ENCODE measurements at regions not wholly inside any gene's neighbourhood (a gene's known extent, or its start where the extent isn't known, plus 50 kb on each side); places are given as distances from the start of the nearest gene placed in this dataset.
"Not testable (repeated sequence)": the region's sequence is repeated elsewhere in the genome, so short reads cannot be mapped to it uniquely, and the experiment has no call there.

GRCh38 chr14:84458881-84459280 is 1071.1 kb upstream of the FLRT2 start:
- DNase-seq (ENCODE audit: insufficient read length, low spot score) (no peak), FAIRE-seq (no peak)
- TF ChIP-seq CTCF (IDR thresholded peaks at IDR 0.05; ENCODE audit: insufficient read depth, missing control alignments) = no peak

- FAIRE-seq = no peak
- no peak for TF ChIP-seq CTCF (IDR thresholded peaks at IDR 0.05; ENCODE audit: insufficient read depth, missing control alignments)
- no peak for DNase-seq (ENCODE audit: insufficient read length, low spot score)
These were observed 1064.1 kb upstream of the FLRT2 start for GRCh38 chr14:84465880-84466279.

- no peak for DNase-seq (ENCODE audit: insufficient read length, low spot score)
- no peak for TF ChIP-seq CTCF (IDR thresholded peaks at IDR 0.05; ENCODE audit: insufficient read depth, missing control alignments)
- no peak for FAIRE-seq
These were observed 1061.8 kb upstream of the FLRT2 start for GRCh38 chr14:84468153-84468552.

GRCh38 chr14:84477996-84478395 is 1051.9 kb upstream of the FLRT2 start:
- FAIRE-seq = no peak
- no peak for TF ChIP-seq CTCF (IDR thresholded peaks at IDR 0.05; ENCODE audit: insufficient read depth, missing control alignments)
- no peak for DNase-seq (ENCODE audit: insufficient read length, low spot score)

- TF ChIP-seq CTCF (IDR thresholded peaks at IDR 0.05; ENCODE audit: insufficient read depth, missing control alignments) = no peak
- DNase-seq (ENCODE audit: insufficient read length, low spot score) = no peak
- FAIRE-seq = no peak
These were observed 1047.5 kb upstream of the FLRT2 start for GRCh38 chr14:84482256-84483071.

GRCh38 chr14:84483072-84483420 is 1046.9 kb upstream of the FLRT2 start:
- DNase-seq (ENCODE audit: insufficient read length, low spot score) = no peak
- TF ChIP-seq CTCF (IDR thresholded peaks at IDR 0.05; ENCODE audit: insufficient read depth, missing control alignments) = no peak
- FAIRE-seq = no peak

GRCh38 chr14:84484243-84484642 is 1045.7 kb upstream of the FLRT2 start:
- DNase-seq (ENCODE audit: insufficient read length, low spot score); FAIRE-seq: not testable (repeated sequence)
